Neural cell (in vitro differentiated cells): ENCODE measurements at regions not wholly inside any gene's neighbourhood (a gene's known extent, or its start where the extent isn't known, plus 50 kb on each side); places are given as distances from the start of the nearest gene placed in this dataset.

Experiments used
- EP300 ChIP-seq: fragments of 450-650 bp; conservative IDR thresholded peaks from 2 replicates; pipeline ENCODE4 v1.6.1; 2014; ENCODE audit warnings: antibody characterized with exemption, mild to moderate bottlenecking, moderate library complexity; ENCODE audit not compliant: poor library complexity, severe bottlenecking
- EZH2 ChIP-seq: fragments of 200-600, 300-800 bp; shearing (Covaris generic), sonication (generic); IDR thresholded peaks from 2 replicates; pipeline ENCODE4 v1.6.1; 2014; ENCODE audit warnings: antibody characterized with exemption, low read length, borderline replicate concordance, mild to moderate bottlenecking; ENCODE audit not compliant: insufficient read depth, poor library complexity, severe bottlenecking
- MXI1 ChIP-seq: fragments of 450-650 bp; conservative IDR thresholded peaks from 2 replicates; pipeline ENCODE4 v1.6.1; 2014; ENCODE audit warnings: antibody characterized with exemption, mild to moderate bottlenecking; ENCODE audit not compliant: poor library complexity, severe bottlenecking
- POLR2AphosphoS5 ChIP-seq: IDR thresholded peaks from 2 replicates; pipeline ENCODE4 v1.6.1; 2012
- RAD21 ChIP-seq: fragments of 450-650 bp; conservative IDR thresholded peaks from 2 replicates; pipeline ENCODE4 v1.6.1; 2014; ENCODE audit warnings: antibody characterized with exemption, mild to moderate bottlenecking, moderate library complexity
- REST ChIP-seq: IDR thresholded peaks from 2 replicates; pipeline ENCODE4 v1.6.1; 2012; ENCODE audit warnings: borderline replicate concordance
- SMC3 ChIP-seq: fragments of 450-650 bp; conservative IDR thresholded peaks from 2 replicates; pipeline ENCODE4 v1.6.1; 2014; ENCODE audit warnings: antibody characterized with exemption, mild to moderate bottlenecking, moderate library complexity; ENCODE audit not compliant: poor library complexity
- TAF1 ChIP-seq: IDR thresholded peaks from 2 replicates; pipeline ENCODE4 v1.6.1; 2012; ENCODE audit warnings: low read depth
- TF ChIP-seq, protein P1 (sequence below): fragments of 450-650 bp; IDR thresholded peaks from 2 replicates; pipeline ENCODE4 v1.5.1; 2014; ENCODE audit warnings: antibody characterized with exemption, mild to moderate bottlenecking, moderate library complexity; ENCODE audit not compliant: poor library complexity, severe bottlenecking

DNA sequence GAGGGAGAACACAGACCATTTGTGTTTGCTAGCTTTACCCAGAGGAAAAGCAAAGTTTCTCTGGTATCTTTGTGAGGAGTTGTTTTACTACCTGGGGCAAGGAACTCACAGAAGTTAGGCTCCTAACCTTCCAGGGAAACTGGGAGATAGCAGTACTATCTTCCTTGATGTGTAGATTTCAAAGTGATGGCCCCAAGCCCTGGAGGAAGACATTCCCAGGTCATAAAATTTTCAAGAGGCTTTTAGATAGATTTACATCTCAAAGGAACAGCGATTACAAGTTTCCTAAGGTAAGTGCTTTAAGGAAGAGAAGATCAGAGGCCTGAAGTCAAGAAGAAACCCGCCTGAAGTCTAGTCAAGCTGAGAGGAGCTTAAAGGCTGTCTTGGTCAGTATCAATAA, 1187.8 kb upstream of the TMEFF2 start:
- TF ChIP-seq, protein P1, sequence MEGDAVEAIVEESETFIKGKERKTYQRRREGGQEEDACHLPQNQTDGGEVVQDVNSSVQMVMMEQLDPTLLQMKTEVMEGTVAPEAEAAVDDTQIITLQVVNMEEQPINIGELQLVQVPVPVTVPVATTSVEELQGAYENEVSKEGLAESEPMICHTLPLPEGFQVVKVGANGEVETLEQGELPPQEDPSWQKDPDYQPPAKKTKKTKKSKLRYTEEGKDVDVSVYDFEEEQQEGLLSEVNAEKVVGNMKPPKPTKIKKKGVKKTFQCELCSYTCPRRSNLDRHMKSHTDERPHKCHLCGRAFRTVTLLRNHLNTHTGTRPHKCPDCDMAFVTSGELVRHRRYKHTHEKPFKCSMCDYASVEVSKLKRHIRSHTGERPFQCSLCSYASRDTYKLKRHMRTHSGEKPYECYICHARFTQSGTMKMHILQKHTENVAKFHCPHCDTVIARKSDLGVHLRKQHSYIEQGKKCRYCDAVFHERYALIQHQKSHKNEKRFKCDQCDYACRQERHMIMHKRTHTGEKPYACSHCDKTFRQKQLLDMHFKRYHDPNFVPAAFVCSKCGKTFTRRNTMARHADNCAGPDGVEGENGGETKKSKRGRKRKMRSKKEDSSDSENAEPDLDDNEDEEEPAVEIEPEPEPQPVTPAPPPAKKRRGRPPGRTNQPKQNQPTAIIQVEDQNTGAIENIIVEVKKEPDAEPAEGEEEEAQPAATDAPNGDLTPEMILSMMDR = no peak
- TF ChIP-seq POLR2AphosphoS5 = no peak
- no peak for TF ChIP-seq RAD21
- no peak for TF ChIP-seq MXI1
- no peak for TF ChIP-seq REST
- no peak for TF ChIP-seq EP300
- no peak for TF ChIP-seq TAF1
- TF ChIP-seq EZH2 = no peak
- no peak for TF ChIP-seq SMC3
